Chondrocyte (in vitro differentiated cells): ENCODE measurements at regions not wholly inside any gene's neighbourhood (a gene's known extent, or its start where the extent isn't known, plus 50 kb on each side); places are given as distances from the start of the nearest gene placed in this dataset.

Source experiments
- DNase-seq: peaks from one replicate; pipeline ENCODE4 v3.0.0; 2021; ENCODE audit warnings: mixed read lengths, low spot score
- H3K27ac Mint-ChIP-seq: one replicate; pipeline ENCODE4 v1.8.0; 2021; ENCODE audit warnings: mild to moderate bottlenecking, moderate library complexity, mixed read lengths; ENCODE audit not compliant: unreplicated experiment
- H3K27me3 Mint-ChIP-seq: 2 replicates; pipeline ENCODE4 v1.8.0; 2021; ENCODE audit warnings: low read depth, mixed read lengths
- H3K36me3 Mint-ChIP-seq: 2 replicates; pipeline ENCODE4 v1.8.0; 2021; ENCODE audit warnings: low read depth, mixed read lengths
- H3K4me1 Mint-ChIP-seq: 2 replicates; pipeline ENCODE4 v1.8.0; 2021; ENCODE audit warnings: low read depth, mild to moderate bottlenecking, mixed read lengths
- H3K4me3 Mint-ChIP-seq: one replicate; pipeline ENCODE4 v1.8.0; 2021; ENCODE audit warnings: mild to moderate bottlenecking, moderate library complexity, mixed read lengths; ENCODE audit not compliant: unreplicated experiment
- H3K9me3 Mint-ChIP-seq: 2 replicates; pipeline ENCODE4 v1.8.0; 2021; ENCODE audit warnings: low read depth, mixed read lengths
- TF ChIP-seq, protein P1 (sequence below): fragments of 200-600 bp; sonication (generic); IDR thresholded peaks from 2 replicates; pipeline ENCODE4 v1.5.0; 2021; ENCODE audit warnings: antibody characterized with exemption, mild to moderate bottlenecking, moderate library complexity

DNA sequence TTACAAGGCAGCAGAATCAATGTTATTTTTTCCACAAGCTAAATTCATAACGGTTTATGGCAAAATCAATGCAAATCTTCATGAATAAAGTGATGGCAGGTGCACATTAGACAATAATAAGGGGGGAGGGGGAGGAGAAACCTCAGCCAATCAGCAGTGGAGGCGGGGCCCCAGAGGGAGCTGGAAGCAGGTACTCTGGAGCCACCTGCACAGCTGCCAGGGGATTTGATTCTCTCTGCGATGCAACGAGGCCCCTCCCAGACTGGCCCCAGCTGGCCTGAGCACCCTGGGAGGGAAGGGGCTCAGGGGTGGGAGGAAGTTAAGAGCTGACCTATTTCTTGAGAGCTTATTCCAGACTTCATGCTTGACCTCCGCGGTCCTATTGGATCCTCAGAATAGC lies 127.8 kb upstream of the IGSF21 start:
- H3K4me3 Mint-ChIP-seq = no peak overlapping the region
- H3K9me3 Mint-ChIP-seq = no peaks in the 10 kb centered on the region
- H3K36me3 Mint-ChIP-seq = no peaks in the 10 kb centered on the region
- TF ChIP-seq, protein P1, sequence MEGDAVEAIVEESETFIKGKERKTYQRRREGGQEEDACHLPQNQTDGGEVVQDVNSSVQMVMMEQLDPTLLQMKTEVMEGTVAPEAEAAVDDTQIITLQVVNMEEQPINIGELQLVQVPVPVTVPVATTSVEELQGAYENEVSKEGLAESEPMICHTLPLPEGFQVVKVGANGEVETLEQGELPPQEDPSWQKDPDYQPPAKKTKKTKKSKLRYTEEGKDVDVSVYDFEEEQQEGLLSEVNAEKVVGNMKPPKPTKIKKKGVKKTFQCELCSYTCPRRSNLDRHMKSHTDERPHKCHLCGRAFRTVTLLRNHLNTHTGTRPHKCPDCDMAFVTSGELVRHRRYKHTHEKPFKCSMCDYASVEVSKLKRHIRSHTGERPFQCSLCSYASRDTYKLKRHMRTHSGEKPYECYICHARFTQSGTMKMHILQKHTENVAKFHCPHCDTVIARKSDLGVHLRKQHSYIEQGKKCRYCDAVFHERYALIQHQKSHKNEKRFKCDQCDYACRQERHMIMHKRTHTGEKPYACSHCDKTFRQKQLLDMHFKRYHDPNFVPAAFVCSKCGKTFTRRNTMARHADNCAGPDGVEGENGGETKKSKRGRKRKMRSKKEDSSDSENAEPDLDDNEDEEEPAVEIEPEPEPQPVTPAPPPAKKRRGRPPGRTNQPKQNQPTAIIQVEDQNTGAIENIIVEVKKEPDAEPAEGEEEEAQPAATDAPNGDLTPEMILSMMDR = no peak
- H3K4me1 Mint-ChIP-seq = no peaks in the 10 kb centered on the region
- no peak for DNase-seq
- H3K27ac Mint-ChIP-seq = no peak overlapping the region
- peaks cover 10% of the 10 kb centered on the region for H3K27me3 Mint-ChIP-seq

DNA sequence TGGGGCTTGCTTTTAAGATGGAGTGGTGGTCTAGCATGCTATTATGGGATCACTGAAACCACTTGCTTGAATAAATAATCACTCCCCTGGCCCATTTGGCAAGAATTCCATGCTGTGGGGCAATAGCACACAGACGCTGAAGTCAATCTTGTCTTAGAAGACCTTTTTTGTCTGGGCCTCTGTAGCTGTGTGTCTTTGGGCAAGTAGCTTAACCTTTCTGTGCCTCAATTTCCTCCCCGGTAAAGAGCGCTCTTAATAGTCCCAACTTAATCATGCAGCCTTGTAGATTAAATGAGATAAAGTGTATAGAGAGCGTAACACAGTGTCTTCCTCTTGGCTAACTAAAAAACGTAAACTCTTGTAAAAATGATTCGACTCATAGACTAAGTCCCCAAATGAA lies 125.4 kb upstream of the IGSF21 start:
- TF ChIP-seq, protein P1 = no peak
- Mint-ChIP-seq H3K9me3 (no peaks in the 10 kb centered on the region), H3K27ac (no peak overlapping the region), H3K4me1 (no peaks in the 10 kb centered on the region), H3K36me3 (no peaks in the 10 kb centered on the region), H3K27me3 (peaks cover 8% of the 10 kb centered on the region), H3K4me3 (no peak overlapping the region)
- DNase-seq = no peak

DNA sequence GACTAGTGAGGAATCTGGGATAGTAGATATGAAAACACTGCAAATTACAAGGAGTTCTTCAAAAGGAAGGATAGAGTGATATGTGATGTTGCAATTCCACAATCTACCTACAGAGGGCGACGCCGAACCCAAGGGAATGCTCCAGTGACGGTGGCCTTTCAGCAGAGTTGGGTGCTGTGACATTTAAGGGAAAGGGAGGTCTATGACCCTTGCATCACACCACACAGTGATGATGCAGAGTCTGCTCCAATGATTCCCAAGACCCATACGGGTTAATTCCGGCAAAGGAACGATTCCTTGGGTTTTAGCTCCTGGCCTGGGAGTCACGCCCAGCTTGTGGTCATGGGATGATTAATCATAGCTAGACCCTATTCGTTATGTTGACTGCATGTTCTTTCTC lies 123.0 kb upstream of the IGSF21 start:
- no peak overlapping the region for H3K27ac Mint-ChIP-seq
- DNase-seq = no peak
- H3K36me3 Mint-ChIP-seq = no peaks in the 10 kb centered on the region
- H3K9me3 Mint-ChIP-seq = no peaks in the 10 kb centered on the region
- H3K4me1 Mint-ChIP-seq = no peaks in the 10 kb centered on the region
- TF ChIP-seq, protein P1 = peak; percentile 55
- H3K4me3 Mint-ChIP-seq = no peak overlapping the region
- H3K27me3 Mint-ChIP-seq = peaks cover 5% of the 10 kb centered on the region

DNA sequence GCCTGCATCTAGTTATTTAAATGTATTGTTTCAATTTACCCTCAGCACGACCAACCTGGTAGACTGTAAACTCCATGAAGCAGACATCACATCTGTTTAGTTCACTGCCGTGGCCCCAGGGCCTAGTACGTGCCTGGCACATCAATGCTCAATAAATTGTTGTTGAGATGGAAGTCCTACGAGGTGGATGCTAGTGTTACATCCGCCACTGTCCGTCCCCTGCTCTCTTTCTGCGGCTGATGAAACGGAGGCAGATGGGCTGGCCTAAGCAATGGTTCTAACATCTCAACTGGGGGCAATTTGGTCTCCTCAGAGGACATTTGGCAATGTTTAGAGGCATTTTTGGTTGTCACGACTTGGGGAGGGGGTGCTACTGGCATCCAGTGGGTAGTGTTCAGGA lies 121.4 kb upstream of the IGSF21 start:
- H3K4me3 Mint-ChIP-seq = no peak overlapping the region
- no peaks in the 10 kb centered on the region for H3K4me1 Mint-ChIP-seq
- no peak for DNase-seq
- no peak overlapping the region for H3K27ac Mint-ChIP-seq
- no peaks in the 10 kb centered on the region for H3K36me3 Mint-ChIP-seq
- H3K27me3 Mint-ChIP-seq = peaks cover 8% of the 10 kb centered on the region
- TF ChIP-seq, protein P1 = no peak
- no peaks in the 10 kb centered on the region for H3K9me3 Mint-ChIP-seq

DNA sequence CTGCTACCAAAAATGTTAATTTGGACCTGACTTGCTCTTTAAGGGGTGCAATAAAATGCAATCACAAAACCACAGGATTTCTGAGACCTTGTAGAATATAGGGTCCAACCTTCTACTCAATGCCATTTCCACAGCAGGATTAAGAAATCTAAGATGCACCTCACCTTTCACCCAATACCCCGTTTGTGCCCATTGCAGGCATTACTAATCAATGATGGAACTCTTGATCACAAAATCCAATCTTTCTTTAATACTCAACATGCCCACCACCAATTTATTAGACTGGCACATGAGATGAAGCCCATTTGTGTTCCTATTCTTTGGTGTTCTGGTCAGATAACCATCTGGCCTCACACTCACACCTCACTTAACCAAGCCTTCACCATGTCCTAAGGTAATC lies 117.2 kb upstream of the IGSF21 start:
- no peak overlapping the region for H3K27ac Mint-ChIP-seq
- no peaks in the 10 kb centered on the region for H3K9me3 Mint-ChIP-seq
- DNase-seq = no peak
- TF ChIP-seq, protein P1 = no peak
- peaks cover 8% of the 10 kb centered on the region for H3K27me3 Mint-ChIP-seq
- no peak overlapping the region for H3K4me3 Mint-ChIP-seq
- no peaks in the 10 kb centered on the region for H3K4me1 Mint-ChIP-seq
- H3K36me3 Mint-ChIP-seq = no peaks in the 10 kb centered on the region
